SK-N-SH (cell line): ENCODE measurements at regions not wholly inside any gene's neighbourhood (a gene's known extent, or its start where the extent isn't known, plus 50 kb on each side); places are given as distances from the start of the nearest gene placed in this dataset.
"Not testable (repeated sequence)": the region's sequence is repeated elsewhere in the genome, so short reads cannot be mapped to it uniquely, and the experiment has no call there.

ENCODE experiments used
- CTCF ChIA-PET: fragments of 300-600, 350-600 bp; formaldehyde crosslinking; extraction: SDS; loops from one replicate; lab custom pipeline; 2021; lab: Yijun Ruan, JAX
- POLR2A ChIA-PET: fragments of 350-600 bp; sonication (Branson Sonifier 250); formaldehyde crosslinking; extraction: SDS; loops from one replicate; lab custom pipeline; 2020; ENCODE audit warnings: antibody characterized with exemption, inconsistent platforms; lab: Yijun Ruan, JAX
- DNase-seq: peaks from one replicate; pipeline ENCODE4 v3.0.0; 2012
- H2AFZ ChIP-seq: fragments of 200-600 bp; sonication (generic); 2 replicates; pipeline ENCODE4 v1.8.1; 2016; ENCODE audit warnings: antibody characterized with exemption, mild to moderate bottlenecking, low read depth
- H3F3A ChIP-seq: fragments of 200-600 bp; sonication (generic); replicated peaks from 2 replicates; pipeline ENCODE3; 2016; ENCODE audit warnings: antibody characterized with exemption, mild to moderate bottlenecking; ENCODE audit not compliant: insufficient read depth
- H3K27ac ChIP-seq, 2 experiments: fragments of 200-500 bp in 1 of 2; fragments of 200-600 bp in 1 of 2; sonication (Bioruptor generic) in 1 of 2; sonication (generic), shearing (Covaris generic) in 1 of 2; 2 replicates each; pipeline versions ENCODE4 v1.5.1 to v1.6.1; 2014 to 2016; ENCODE audit warnings: low read depth in 2 of 2, inconsistent platforms in 1 of 2, low read length in 1 of 2, mild to moderate bottlenecking in 1 of 2, mixed read lengths in 1 of 2
- H3K27me3 ChIP-seq: fragments of 200-600 bp; sonication (generic), shearing (Covaris generic); 2 replicates; pipeline ENCODE4 v1.6.1; 2016; ENCODE audit warnings: mixed run types; ENCODE audit not compliant: insufficient read depth
- H3K36me3 ChIP-seq, 2 experiments: fragments of 200-500 bp in 1 of 2; fragments of 200-600 bp in 1 of 2; sonication (Bioruptor generic) in 1 of 2; sonication (generic) in 1 of 2; replicated peaks in 1 of 2; 2 replicates each; pipeline versions ENCODE3 to v1.5.1; 2014 to 2016; ENCODE audit warnings: low read length in 1 of 2, mild to moderate bottlenecking in 1 of 2; ENCODE audit not compliant: insufficient read depth in 2 of 2, control insufficient read depth in 1 of 2
- H3K4me1 ChIP-seq, 2 experiments: fragments of 200-500 bp in 1 of 2; fragments of 200-600 bp in 1 of 2; sonication (Bioruptor generic) in 1 of 2; sonication (generic), shearing (Covaris generic) in 1 of 2; 2 replicates each; pipeline versions ENCODE4 v1.5.1 to v1.6.1; 2014 to 2016; ENCODE audit warnings: low read depth in 1 of 2, low read length in 1 of 2, mixed run types in 1 of 2; ENCODE audit not compliant: insufficient read depth in 2 of 2, control insufficient read depth in 1 of 2
- H3K4me2 ChIP-seq: fragments of 200-600 bp; sonication (generic), shearing (Covaris generic); 2 replicates; pipeline ENCODE4 v1.6.1; 2017; ENCODE audit warnings: mixed run types
- H3K4me3 ChIP-seq, 2 experiments: fragments of 200-500 bp in 1 of 2; fragments of 200-600 bp in 1 of 2; sonication (Bioruptor generic) in 1 of 2; sonication (generic), shearing (Covaris generic) in 1 of 2; 2 replicates each; pipeline versions ENCODE4 v1.5.1 to v1.8.1; 2014 to 2016; ENCODE audit warnings: low read depth in 2 of 2, inconsistent platforms in 1 of 2, low read length in 1 of 2, mild to moderate bottlenecking in 1 of 2, mixed read lengths in 1 of 2, moderate library complexity in 1 of 2
- H3K79me2 ChIP-seq: fragments of 200-600 bp; sonication (generic); 2 replicates; pipeline ENCODE4 v1.8.1; 2017; ENCODE audit warnings: mild to moderate bottlenecking; ENCODE audit not compliant: insufficient read depth
- H3K9ac ChIP-seq: fragments of 200-600 bp; sonication (generic); 2 replicates; pipeline ENCODE4 v1.6.1; 2017; ENCODE audit warnings: mixed run types
- H3K9me2 ChIP-seq: fragments of 200-600 bp; sonication (generic); 2 replicates; pipeline ENCODE4 v1.6.1; 2017; ENCODE audit warnings: mixed run types
- H3K9me3 ChIP-seq: fragments of 200-600 bp; sonication (generic); 2 replicates; pipeline ENCODE4 v1.6.1; 2017; ENCODE audit warnings: mixed run types, mild to moderate bottlenecking, moderate library complexity
- H4K20me1 ChIP-seq: fragments of 200-600 bp; sonication (generic); 2 replicates; pipeline ENCODE4 v1.6.1; 2017; ENCODE audit warnings: mild to moderate bottlenecking, mixed run types; ENCODE audit not compliant: insufficient read depth
- ELF1 ChIP-seq: IDR thresholded peaks from 2 replicates; pipeline ENCODE4 v1.4.0; 2012
- EZH2phosphoT487 ChIP-seq: fragments of 200-600 bp; sonication (generic); IDR thresholded peaks from 2 replicates; pipeline ENCODE4 v1.6.1; 2017; ENCODE audit warnings: low read depth, mixed run types, mild to moderate bottlenecking, antibody characterized with exemption, moderate library complexity, borderline replicate concordance
- FOXM1 ChIP-seq: IDR thresholded peaks from 2 replicates; pipeline ENCODE4 v1.4.0; 2012; ENCODE audit warnings: low read depth, mild to moderate bottlenecking
- GATA2 ChIP-seq: sonication (generic); formaldehyde crosslinking; IDR thresholded peaks from 2 replicates; pipeline ENCODE4 v1.5.0; 2020; ENCODE audit warnings: mild to moderate bottlenecking, missing genetic modification reagents
- MEF2A ChIP-seq: IDR thresholded peaks from 2 replicates; pipeline ENCODE4 v1.4.0; 2012; ENCODE audit warnings: low read depth, borderline replicate concordance
- NRF1 ChIP-seq: IDR thresholded peaks from 2 replicates; pipeline ENCODE4 v1.6.1; 2012; ENCODE audit warnings: low read depth, mild to moderate bottlenecking, low read length
- POLR2AphosphoS5 ChIP-seq: IDR thresholded peaks from 2 replicates; pipeline ENCODE4 v1.6.1; 2012; ENCODE audit warnings: low read depth, low read length
- RAD21 ChIP-seq: IDR thresholded peaks from 2 replicates; pipeline ENCODE4 v1.6.1; 2012; ENCODE audit warnings: mild to moderate bottlenecking, low read length
- SMC3 ChIP-seq: IDR thresholded peaks from 2 replicates; pipeline ENCODE4 v1.6.1; 2012; ENCODE audit warnings: low read depth, low read length, improper control_type of control experiment
- TAF1 ChIP-seq: IDR thresholded peaks from 2 replicates; pipeline ENCODE4 v1.6.1; 2012; ENCODE audit warnings: low read depth, mild to moderate bottlenecking, low read length, moderate library complexity, borderline replicate concordance
- WGBS: methylation state at CpG from one replicate; pipeline ENCODE4 v1.1.6; 2017; ENCODE audit warnings: low lambda C conversion rate; 5-methylcytosine and 5-hydroxymethylcytosine counted together
- TF ChIP-seq, protein P1 (sequence below): fragments of 200-600 bp; sonication (generic); IDR thresholded peaks from 2 replicates; pipeline ENCODE4 v1.6.1; 2017; ENCODE audit warnings: antibody characterized with exemption, mild to moderate bottlenecking, moderate library complexity
- TF ChIP-seq, protein P2 (sequence below): fragments of 150-350 bp; IDR thresholded peaks from 2 replicates; pipeline ENCODE4 v1.6.1; 2017; ENCODE audit warnings: antibody characterized with exemption, low read length, low read depth, borderline replicate concordance

DNA sequence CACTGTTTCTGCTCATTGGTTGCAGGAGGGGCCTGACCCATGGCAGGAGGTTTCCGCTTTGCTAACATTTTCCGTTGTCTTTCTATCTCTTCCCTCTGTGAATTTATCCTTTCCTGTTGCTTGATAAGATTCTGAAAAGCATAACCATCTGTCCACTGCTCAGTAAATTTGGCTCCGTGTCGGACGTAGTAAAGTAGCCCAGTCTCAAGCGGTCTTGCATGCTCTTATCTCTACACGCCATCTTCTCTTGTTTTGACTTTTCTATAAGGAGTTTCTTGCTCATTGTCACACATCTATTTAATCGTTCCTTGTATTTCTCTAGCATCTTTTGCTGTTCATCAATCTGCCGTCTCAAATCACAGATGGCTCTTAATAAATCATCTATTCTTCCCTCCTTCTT is 216.3 kb upstream of the CCL2 start:
- H3K9me2 ChIP-seq, H4K20me1 ChIP-seq, H3K4me3 ChIP-seq, H3K9me3 ChIP-seq, H3K36me3 ChIP-seq, H3K4me1 ChIP-seq, POLR2A ChIA-PET, H3K79me2 ChIP-seq, H3K9ac ChIP-seq, H3F3A ChIP-seq, H3K4me2 ChIP-seq, H2AFZ ChIP-seq, H3K27me3 ChIP-seq: not testable (repeated sequence)
- 15% methylated on average over 9 of the region's 9 CpGs for WGBS
- H3K27ac ChIP-seq = peak overlapping the region in 1 of 2 experiments; percentile 65; a peak in 2 of 4 replicates
- peak; percentile 18 for DNase-seq
- CTCF ChIA-PET = interaction anchor here (0.6 kb wide), 1 partner anchor 52 kb away, joined by 3 read pairs; no protein-coding TSS in a partner anchor
- peak; percentile 50 for TF ChIP-seq GATA2

DNA sequence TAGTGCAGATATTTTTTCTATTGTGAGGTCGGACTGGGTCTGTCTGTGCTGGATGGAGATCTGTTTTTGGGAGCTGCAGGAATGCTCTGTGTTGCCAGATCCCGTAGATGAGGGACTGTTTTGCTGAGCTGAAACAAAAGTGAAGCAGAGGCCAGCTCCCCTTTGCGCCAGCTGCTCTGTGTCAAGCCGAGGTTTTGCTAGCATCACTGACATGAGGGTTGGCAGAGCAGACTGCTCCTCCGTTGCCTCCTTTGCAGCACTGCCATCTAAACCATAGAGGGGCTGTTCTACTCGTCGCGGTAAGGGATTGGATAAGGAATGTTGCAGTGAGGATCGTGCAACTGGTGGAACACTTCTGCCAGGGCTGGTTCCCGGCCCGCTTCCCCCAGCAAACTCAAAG is 215.9 kb upstream of the CCL2 start:
- not testable (repeated sequence) for H3K27ac ChIP-seq

DNA sequence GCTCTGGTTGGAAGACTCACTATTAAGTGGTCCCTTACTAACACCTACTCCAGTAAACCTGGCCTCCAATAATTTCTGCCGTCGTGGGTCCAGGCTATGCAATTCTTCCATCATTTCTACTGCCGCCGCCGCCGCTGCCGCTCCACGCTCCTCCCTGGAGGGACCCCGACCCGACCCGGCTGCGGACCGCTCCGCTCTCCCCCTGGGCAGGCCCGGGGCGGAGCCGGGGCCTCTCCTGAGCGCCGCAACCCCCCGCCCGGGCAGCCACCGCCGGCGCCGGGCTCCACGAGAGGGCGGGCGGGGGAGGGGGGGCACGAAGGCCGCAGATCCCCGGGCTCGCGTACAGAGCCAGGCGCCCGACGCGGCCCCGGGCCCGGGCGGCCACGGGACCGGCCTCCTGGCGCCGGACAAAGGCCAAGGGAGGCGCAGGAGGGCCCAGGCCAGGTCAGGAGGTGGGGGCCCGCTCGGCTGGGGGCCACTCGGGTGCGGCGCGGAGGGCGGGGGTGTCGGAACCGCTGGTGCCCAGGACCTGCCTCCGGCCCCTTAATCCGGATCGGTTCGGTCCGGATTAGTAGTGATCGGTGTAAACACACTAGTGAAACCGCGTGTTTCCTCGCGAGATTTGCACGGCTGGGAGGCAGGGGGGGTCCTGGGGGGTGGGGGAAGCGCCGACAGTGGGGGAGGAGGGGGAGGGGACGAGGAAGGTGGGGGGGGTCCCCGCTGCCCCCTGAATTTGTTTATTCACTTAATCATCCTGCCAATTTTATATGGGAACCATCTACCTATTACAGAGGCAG is 215.1 kb upstream of the CCL2 start:
- H3F3A ChIP-seq = not testable (repeated sequence)
- 83% methylated on average over 21 of the region's 69 CpGs for WGBS

More for the DNA sequence above, 215.9 kb upstream of the CCL2 start:
- CTCF ChIA-PET = interaction anchor here (0.6 kb wide), 1 partner anchor 52 kb away, joined by 3 read pairs; no protein-coding TSS in a partner anchor
- H3K4me1 ChIP-seq, H3K4me3 ChIP-seq, H3K9me2 ChIP-seq, POLR2A ChIA-PET, H3K27me3 ChIP-seq, H4K20me1 ChIP-seq, H3K79me2 ChIP-seq, H3K4me2 ChIP-seq, H3K36me3 ChIP-seq, H3K9me3 ChIP-seq, H3K9ac ChIP-seq, H2AFZ ChIP-seq, H3F3A ChIP-seq: not testable (repeated sequence)
- DNase-seq = peak; percentile 40
- 17% methylated on average over 11 of the region's 11 CpGs for WGBS

DNA sequence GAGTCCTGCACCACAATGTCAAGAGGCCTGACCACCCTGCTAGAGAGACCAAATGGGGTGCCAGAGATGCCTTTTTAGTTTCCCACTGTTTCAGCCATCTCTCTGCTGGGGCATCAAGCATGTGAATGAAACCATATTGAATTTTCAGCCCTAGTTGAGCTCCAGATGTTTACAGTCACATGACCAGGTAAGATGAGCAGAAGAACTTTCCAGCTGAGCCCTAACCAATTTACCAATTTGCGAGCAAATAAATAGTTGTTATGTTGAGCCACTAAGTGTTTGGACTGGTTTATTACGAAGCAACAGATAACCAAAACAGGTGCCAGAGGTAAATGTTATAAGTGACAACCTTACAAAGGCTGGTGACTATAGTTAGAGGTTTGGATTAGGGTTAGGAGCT is 209.1 kb upstream of the CCL2 start:
- POLR2A ChIA-PET = no interaction called here
- H3K27ac ChIP-seq = no peak overlapping the region
- H3F3A ChIP-seq = no peaks in the 10 kb centered on the region
- H2AFZ ChIP-seq = no peak overlapping the region
- no peaks in the 10 kb centered on the region for H3K36me3 ChIP-seq
- H3K4me2 ChIP-seq = no peak overlapping the region
- H3K79me2 ChIP-seq = no peaks in the 10 kb centered on the region
- CTCF ChIA-PET = no interaction called here
- H3K27me3 ChIP-seq = no peaks in the 10 kb centered on the region
- no peaks in the 10 kb centered on the region for H4K20me1 ChIP-seq
- H3K9me3 ChIP-seq = no peaks in the 10 kb centered on the region
- no peaks in the 10 kb centered on the region for H3K4me1 ChIP-seq
- no peak overlapping the region for H3K9ac ChIP-seq
- H3K9me2 ChIP-seq = no peaks in the 10 kb centered on the region
- 22% methylated on average over 2 of the region's 2 CpGs for WGBS
- DNase-seq = no peak
- H3K4me3 ChIP-seq = no peak overlapping the region
- TF ChIP-seq, protein P1, sequence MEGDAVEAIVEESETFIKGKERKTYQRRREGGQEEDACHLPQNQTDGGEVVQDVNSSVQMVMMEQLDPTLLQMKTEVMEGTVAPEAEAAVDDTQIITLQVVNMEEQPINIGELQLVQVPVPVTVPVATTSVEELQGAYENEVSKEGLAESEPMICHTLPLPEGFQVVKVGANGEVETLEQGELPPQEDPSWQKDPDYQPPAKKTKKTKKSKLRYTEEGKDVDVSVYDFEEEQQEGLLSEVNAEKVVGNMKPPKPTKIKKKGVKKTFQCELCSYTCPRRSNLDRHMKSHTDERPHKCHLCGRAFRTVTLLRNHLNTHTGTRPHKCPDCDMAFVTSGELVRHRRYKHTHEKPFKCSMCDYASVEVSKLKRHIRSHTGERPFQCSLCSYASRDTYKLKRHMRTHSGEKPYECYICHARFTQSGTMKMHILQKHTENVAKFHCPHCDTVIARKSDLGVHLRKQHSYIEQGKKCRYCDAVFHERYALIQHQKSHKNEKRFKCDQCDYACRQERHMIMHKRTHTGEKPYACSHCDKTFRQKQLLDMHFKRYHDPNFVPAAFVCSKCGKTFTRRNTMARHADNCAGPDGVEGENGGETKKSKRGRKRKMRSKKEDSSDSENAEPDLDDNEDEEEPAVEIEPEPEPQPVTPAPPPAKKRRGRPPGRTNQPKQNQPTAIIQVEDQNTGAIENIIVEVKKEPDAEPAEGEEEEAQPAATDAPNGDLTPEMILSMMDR = no peak
- TF ChIP-seq GATA2 (no peak), NRF1 (no peak), EZH2phosphoT487 (no peak), FOXM1 (no peak), MEF2A (no peak), RAD21 (no peak), ELF1 (no peak), TAF1 (no peak), POLR2AphosphoS5 (no peak), SMC3 (no peak)
- TF ChIP-seq, protein P2, sequence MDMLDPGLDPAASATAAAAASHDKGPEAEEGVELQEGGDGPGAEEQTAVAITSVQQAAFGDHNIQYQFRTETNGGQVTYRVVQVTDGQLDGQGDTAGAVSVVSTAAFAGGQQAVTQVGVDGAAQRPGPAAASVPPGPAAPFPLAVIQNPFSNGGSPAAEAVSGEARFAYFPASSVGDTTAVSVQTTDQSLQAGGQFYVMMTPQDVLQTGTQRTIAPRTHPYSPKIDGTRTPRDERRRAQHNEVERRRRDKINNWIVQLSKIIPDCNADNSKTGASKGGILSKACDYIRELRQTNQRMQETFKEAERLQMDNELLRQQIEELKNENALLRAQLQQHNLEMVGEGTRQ = no peak

More for the DNA sequence above, 215.1 kb upstream of the CCL2 start:
- CTCF ChIA-PET = interaction anchor here (0.6 kb wide), 1 partner anchor 53 kb away, joined by 3 read pairs; no protein-coding TSS in a partner anchor
- H4K20me1 ChIP-seq, H3K36me3 ChIP-seq, H3K9ac ChIP-seq, H3K4me3 ChIP-seq, POLR2A ChIA-PET, H3K4me2 ChIP-seq, DNase-seq, H3K9me3 ChIP-seq, H3K27ac ChIP-seq, H2AFZ ChIP-seq, H3K27me3 ChIP-seq, H3K4me1 ChIP-seq, H3K9me2 ChIP-seq, H3K79me2 ChIP-seq: not testable (repeated sequence)
